NCI-H524 treated with DMSO at 0.1 percent for 48 hours (cell line): ENCODE measurements at regions not wholly inside any gene's neighbourhood (a gene's known extent, or its start where the extent isn't known, plus 50 kb on each side); places are given as distances from the start of the nearest gene placed in this dataset.

Source experiments
- DNase-seq: peaks from one replicate; lab custom pipeline; 2025; lab: John Stamatoyannopoulos, UW

DNA sequence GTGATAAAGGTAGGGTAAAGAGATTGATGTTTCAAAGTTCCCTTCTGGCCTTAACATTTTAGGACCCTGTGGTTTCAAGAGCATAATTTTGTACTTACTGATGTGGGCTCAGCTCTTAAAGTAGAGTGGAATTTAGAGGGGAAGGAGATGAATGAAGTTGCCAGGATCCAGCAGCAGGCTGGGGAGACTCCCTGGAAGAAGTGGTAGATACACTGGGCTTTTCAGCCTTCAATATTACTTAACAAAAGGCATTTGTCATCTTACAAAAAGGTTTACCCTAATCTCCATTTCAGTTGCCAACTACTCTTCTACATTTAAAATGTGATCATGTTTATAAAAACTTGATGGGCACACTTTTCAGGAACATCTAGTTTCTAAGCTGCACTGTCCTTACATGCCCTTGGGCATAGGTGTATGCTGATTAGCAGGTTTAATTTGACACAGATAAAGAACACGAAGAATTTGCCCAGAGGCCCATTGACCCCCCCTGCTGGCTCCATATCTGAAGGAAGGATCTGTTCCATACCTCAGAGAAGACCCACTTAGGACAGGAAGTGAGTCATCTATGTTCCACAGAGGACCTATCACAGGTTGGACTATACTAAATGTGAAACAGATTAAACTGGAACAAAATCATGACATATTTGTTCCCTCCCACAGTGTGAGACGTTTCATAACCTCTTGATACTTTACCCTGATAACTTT lies 93.0 kb upstream of the LPP start:
- no peak for DNase-seq

DNA sequence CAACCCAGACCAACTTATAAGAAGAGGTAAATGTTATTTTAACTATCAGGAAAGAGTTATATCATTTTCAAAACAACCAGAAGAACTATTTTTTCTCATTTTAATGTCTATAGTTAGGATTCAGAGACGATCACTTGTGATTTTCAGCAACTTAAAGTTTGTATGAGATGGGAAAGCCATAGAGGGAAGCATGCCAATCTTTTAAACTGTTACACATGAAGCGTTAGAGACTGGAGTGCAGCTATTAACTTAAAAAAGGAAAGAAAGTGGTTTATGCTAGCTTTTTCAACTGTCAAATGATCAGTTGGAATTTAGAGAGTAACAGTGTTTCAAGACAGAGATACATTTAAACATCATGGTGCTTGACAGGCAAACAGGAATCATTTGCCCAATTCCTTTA lies 91.7 kb upstream of the LPP start:
- DNase-seq = no peak

GRCh38 chr3:188064831-188065493 lies 89.0 kb upstream of the LPP start:
- no peak for DNase-seq

- no peak for DNase-seq
Observed at GRCh38 chr3:188066141-188066540, 87.8 kb upstream of the LPP start.

DNA sequence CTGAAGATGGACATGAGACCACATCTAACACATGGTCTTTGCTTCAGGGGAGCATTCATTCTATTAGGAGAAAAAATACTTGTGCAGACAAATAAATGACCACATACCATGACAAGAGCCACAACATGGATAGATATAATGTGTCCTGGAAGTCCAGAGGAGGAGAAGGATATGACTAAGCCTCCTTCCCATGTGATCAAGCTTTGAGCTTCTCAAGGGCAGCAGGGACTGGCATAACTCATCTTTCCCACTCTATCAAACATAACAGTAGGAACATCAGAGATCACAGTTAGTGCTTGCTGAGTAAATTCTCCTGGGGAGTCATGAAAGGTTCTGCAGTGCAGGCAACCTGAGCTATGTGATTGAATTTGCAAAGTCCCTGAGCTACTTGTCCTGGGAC lies 86.0 kb upstream of the LPP start:
- no peak for DNase-seq

DNA sequence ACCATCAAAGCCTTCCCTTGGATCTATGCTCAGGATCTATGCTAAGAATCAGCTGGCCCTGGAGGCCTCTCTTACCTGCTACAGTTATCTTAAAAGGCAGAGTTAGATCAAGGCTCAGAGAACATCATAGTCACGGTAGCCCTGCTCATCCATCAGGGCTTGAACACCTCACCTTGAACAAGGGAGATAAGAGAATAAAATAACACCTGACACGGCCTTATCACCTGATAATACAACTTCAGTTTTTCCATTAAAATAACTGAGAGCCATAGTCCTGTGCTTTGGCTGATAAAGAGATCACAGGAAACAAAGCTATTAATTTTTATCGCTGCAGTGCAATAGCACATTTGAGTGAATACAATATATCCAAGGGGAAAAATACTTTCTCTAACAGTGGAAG lies 85.6 kb upstream of the LPP start:
- DNase-seq = no peak

DNA sequence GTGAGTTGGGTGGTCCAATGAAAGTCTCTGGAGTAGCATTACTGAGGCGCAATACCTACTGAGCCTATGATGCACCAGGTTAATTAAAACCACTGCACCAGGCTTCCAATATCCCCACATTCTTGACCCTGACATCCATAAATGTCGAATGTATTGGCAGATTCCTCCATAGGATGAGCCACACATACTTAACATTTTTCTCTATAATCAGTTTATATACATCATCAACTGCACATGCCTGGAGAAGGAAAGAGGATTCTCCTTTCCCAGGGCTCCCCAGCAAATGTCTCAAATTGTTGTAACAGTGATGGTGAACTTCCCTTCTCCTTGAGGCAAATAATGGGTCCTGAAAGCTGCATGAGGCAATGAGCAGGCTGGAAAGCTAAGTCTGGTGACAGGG lies 82.3 kb upstream of the LPP start:
- no peak for DNase-seq

- no peak for DNase-seq
Observed at GRCh38 chr3:188076176-188076575, 77.8 kb upstream of the LPP start.

GRCh38 chr3:188077160-188077799 lies 76.7 kb upstream of the LPP start:
- DNase-seq = no peak

DNA sequence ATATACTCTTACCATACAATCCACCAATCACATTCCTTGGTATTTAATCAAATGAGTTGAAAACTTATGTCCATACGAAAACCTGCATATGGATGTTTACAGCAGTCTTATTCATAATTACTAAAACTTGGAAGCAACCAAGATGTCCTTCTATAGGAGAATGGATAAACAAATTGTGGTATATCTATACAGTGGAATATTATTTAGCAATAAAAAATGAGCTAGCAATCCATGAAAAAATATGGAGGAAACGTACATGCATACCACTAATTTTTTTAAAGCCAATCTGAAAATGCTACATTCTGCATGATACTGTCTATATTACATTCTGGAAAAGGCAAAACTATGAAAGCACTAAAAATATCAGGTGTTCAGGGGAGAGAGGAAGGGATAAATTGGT lies 73.9 kb upstream of the LPP start:
- DNase-seq = no peak

DNA sequence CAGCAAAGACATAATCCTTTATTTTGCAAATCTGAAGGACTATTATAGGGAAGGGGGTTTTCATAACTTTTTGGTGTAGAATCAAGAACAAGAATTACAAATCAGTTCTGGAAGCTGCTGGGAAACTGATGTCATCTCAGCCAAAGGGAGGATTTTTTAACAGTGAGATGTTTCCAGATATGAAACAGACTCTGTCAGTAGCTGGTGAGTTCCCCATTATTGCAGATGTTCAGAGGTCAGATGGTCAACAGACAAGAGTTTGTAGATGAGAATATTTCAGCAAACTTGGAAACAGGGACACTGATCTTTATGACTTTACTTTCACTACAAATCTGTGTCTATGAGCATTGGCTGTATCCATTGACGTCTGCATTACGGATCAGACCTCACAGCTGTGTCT lies 71.9 kb upstream of the LPP start:
- no peak for DNase-seq

- DNase-seq = no peak
Observed at GRCh38 chr3:188082450-188082849, 71.5 kb upstream of the LPP start.

GRCh38 chr3:188083011-188083410 lies 70.9 kb upstream of the LPP start:
- DNase-seq = no peak

GRCh38 chr3:188084752-188085583 lies 69.0 kb upstream of the LPP start:
- DNase-seq = no peak

DNA sequence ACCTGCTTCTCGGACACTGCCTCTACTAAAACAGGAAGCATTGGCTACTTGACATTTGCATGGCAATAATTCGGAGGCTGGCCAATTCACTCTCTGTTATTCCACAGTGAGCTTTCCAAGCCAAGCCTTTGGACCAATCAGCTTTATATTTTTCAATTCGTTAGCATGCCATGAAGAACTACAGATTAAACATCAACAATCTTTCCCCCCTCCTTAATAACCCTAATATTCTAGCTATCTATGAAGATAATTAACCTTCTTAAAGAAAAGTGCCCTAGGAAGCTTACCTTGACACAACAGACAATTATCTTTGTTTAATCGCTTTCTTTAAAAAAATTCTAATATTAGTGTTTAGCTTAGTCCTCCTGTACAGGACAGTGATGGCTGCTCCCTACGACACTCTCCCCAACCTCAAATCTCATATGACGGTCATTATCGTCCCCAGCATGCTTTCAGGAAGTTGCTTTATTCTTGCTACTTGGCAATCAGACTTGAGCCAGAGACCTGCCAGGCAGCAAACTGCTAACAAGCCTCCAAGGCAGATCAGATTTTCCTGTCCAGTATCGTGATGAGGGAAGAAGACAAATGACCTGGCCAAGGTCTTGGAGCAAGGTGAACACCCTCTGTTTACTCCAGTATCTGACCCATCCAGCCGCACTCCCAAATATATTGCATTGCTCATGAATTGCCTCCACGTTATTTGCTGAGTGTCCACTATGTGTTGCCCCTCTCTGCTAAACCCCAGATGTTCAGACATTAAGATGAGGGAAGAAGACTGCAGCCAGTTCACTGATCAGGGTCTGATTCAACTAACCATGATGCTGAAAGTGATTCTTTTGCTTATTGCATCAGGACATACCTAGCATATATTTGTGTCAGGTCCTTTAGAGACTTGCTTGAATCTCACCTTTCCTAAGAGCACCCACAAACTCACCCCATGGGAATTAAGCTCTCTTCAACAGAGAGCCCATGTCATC lies 68.1 kb upstream of the LPP start:
- DNase-seq = no peak

DNA sequence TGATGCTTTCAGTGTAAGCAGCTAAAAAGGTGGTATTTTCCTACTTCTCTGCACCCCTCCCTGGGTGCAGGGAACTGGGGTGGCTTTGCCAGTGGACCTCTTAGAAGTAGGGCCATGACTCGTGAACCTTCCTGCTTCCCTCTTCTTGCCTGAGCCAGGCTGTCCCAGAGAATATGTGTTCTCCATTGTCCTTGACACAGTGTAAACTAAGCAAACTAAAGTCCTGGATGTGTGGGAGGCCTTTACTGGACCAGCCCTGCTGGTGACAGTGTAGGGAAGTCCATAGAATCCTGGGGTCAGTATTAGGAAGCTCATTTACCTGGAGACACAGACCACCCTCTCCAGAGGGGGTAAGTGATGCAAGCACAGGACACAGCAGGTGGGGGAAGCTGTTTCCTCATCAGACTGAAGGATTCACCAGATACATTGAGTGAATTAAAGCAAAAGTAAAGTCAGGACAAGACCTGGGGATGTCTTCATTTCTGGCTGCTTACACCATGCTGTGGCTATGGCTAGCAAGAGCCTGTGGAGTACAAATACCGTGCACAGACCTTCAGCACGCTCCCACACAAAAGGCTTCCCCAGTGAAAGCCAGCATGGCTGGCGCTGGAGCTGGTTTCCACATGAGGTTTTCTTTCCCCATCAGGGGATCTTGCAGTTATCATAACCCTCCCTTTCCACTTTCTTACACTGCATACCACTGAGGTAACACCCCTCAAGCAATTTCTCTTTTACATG lies 64.8 kb upstream of the LPP start:
- DNase-seq = no peak

DNA sequence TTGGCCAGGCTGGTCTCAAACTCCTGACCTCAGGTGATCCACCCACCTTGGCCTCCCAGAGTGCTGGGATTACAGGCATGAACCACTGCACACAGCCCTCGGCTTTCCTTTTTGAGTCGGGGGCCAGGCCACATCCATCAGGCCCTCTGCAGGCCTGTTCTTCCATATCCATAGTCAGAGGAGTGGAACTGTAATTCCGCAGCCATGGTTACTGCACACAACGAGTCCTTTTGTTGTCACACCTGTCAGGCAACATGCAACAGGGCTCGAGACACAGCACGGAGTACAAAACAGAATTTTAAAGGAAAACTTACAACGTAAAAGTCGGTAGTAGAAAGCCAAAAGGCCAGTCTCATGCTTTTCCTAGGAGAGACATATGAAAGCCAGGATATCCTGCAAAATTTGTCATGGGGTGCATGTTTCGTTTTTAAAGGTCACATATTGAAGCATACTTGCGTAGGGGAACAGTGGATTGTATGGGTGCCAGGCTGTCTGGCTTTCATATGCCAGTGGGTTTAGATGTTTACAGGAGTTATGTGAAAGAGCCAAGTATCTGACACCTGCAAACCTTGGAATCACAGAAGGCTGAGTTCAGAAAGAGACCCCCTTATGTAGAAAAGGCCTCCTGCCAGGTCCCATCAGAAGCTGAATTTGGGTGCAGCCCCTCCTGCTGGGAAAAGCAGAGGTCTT lies 63.2 kb upstream of the LPP start:
- no peak for DNase-seq

- DNase-seq = no peak
Observed at GRCh38 chr3:188091746-188092145, 62.2 kb upstream of the LPP start.

DNA sequence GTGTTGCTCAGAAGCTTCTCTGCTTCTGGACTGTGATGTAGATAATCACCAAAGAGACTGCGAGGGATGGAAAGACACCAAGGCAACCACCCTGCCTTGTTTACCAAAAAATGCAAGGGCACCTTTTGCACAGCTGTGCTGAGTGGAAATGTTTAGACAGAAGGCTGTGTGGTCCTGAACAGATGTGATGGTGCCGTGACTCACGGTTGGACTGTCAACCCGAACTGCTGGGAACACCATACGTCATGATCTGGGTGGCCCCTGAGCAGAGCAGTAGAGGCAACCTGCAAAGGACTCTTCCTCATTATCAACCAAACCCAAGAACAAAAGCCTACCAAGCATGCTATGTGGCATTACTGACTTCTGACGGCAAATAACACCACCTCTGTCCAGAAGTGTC lies 61.3 kb upstream of the LPP start:
- no peak for DNase-seq

DNA sequence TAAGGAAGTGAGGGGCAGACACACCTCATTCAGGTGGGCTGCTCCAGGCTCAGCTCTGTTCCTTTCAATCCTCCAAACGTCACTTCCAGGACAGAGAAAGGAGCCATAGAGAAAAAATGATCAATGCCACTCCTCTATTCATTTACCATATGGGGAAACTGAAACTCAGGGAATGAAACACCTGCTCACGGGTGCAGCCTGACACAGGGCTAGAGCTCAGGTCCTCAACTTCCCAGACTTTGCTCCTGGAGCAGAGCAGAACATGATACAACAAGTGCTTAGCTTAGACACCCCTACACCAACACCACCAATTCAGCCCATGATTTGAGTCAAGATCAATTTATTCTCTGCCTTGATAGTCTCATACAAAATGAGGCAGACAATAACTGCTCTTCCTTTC lies 58.5 kb upstream of the LPP start:
- DNase-seq = no peak
